ENCODE measurements at regions not wholly inside any gene's neighbourhood (a gene's known extent, or its start where the extent isn't known, plus 50 kb on each side); places are given as distances from the start of the nearest gene placed in this dataset.

DNA sequence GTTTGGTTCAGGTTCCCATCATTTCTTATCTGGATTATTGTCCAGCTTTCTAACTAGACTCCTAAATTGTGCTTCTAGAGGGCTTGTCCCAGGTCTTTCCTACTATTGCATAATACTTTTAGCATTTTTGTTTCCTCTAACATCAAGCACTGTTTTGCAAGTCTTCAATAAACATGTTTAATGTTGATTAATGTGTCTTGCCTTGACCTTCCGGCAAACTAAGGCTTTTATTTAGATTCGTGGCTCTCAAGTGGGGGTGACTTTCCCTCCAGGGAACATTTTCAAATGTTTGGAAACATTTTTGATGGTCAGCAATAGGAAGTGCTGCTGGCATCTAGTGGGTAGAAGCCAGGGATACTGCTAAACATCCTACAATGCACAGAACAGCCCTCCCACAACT is 90.7 kb downstream of the RPE65 start:
- H3K9ac ChIP-seq (ENCODE audit: low read depth, low read length) = no peak overlapping the region
- no peak overlapping the region for H3K4me3 ChIP-seq (ENCODE audit: low read depth, low read length)
- no peaks in the 10 kb centered on the region for H3K27me3 ChIP-seq (ENCODE audit: control insufficient read depth, insufficient read depth, low read length)
- H3K36me3 ChIP-seq (ENCODE audit: control insufficient read depth, insufficient read depth, low read length) = no peaks in the 10 kb centered on the region
- no peaks in the 10 kb centered on the region for H3K9me3 ChIP-seq (ENCODE audit: control insufficient read depth, insufficient read depth, low read length)
- H3K4me1 ChIP-seq (ENCODE audit: control insufficient read depth, insufficient read depth, low read length) = no peaks in the 10 kb centered on the region

DNA sequence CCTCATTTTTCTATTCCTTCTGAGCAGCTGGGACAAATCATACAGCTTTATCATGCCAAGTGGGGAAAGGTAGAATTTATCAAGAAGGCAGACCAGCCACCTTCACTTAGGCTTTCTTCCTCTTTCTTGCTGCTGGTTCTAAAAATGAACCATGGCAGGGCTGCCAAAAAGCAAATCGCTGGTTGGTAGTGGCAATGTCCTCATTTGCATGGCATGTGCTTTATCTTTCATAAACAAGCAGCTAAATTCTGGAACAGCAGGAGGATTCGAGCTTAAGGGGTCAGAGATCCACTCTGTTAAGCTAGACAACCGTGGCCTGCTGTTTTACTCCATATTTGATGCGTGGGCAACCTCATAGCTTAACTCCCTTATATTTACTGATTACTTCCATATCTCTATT is 91.3 kb downstream of the RPE65 start:
- Histone ChIP-seq H3K4me1 (ENCODE audit: control insufficient read depth, insufficient read depth, low read length) (no peaks in the 10 kb centered on the region), H3K4me3 (ENCODE audit: low read depth, low read length) (no peak overlapping the region), H3K9ac (ENCODE audit: low read depth, low read length) (no peak overlapping the region), H3K27me3 (ENCODE audit: control insufficient read depth, insufficient read depth, low read length) (no peaks in the 10 kb centered on the region), H3K36me3 (ENCODE audit: control insufficient read depth, insufficient read depth, low read length) (no peaks in the 10 kb centered on the region), H3K9me3 (ENCODE audit: control insufficient read depth, insufficient read depth, low read length) (no peaks in the 10 kb centered on the region)

DNA sequence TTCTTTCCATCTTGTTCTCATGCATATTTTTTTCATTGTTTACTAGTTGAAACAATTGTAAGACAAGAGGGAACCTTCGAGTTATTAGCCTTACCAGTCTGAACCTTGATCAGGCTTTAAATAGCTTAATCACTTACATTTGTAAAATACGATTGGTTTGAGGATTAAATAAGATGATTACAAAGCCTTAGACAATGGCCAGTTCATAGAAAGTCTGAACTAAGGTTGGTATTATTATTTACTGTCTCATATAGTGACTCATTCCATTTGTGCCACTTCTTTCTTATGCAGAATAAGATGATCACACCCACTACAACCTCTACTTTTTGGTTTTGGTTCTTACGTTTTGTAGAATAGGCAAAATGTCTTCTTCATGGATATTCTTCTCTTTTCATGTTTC is 94.1 kb downstream of the RPE65 start:
- H3K4me1 ChIP-seq (ENCODE audit: control insufficient read depth, insufficient read depth, low read length) = no peaks in the 10 kb centered on the region
- no peaks in the 10 kb centered on the region for H3K27me3 ChIP-seq (ENCODE audit: control insufficient read depth, insufficient read depth, low read length)
- no peaks in the 10 kb centered on the region for H3K36me3 ChIP-seq (ENCODE audit: control insufficient read depth, insufficient read depth, low read length)
- H3K9me3 ChIP-seq (ENCODE audit: control insufficient read depth, insufficient read depth, low read length) = no peaks in the 10 kb centered on the region
- no peak overlapping the region for H3K9ac ChIP-seq (ENCODE audit: low read depth, low read length)
- no peak overlapping the region for H3K4me3 ChIP-seq (ENCODE audit: low read depth, low read length)

DNA sequence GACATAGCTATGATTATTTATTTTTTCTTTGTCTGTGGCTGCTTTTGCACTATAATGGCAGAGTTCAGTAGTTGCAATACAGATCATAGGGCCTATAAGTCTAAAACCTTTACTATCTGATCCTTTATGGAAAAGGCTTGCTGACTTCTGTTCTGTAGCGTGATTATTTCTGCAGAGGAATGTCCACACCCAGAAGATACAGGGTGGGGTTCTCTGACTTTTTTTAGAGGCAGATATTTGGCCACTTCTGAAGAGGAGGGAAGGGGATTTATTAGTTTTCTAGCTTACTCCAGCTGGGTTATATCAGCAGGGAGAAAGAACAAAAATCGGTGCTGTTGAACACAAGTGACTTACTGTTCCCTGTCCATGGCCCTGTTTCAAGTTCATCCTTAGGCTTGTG is 97.6 kb downstream of the RPE65 start:
- H3K27me3 ChIP-seq (ENCODE audit: control insufficient read depth, insufficient read depth, low read length) = no peaks in the 10 kb centered on the region
- no peaks in the 10 kb centered on the region for H3K36me3 ChIP-seq (ENCODE audit: control insufficient read depth, insufficient read depth, low read length)
- H3K4me3 ChIP-seq (ENCODE audit: low read depth, low read length) = no peak overlapping the region

DNA sequence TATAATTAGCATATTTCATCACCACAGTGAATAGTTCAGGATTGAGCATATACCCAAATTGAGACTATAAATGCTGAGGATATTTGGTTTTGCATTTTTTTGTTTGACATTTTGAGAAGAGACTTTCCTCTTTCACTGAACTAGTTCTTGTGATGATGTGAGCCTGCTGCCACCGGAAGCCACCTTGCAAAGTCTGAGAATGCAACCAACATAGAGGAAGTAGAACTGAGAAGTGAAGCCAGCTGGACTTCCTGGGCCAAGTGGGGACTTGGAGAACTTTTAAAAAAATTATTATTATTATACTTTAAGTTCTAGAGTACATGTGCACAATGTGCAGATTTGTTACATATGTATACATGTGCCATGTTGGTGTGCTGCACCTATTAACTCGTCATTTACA is 102.3 kb downstream of the RPE65 start:
- Histone ChIP-seq H3K36me3 (ENCODE audit: control insufficient read depth, insufficient read depth, low read length) (no peaks in the 10 kb centered on the region), H3K9me3 (ENCODE audit: control insufficient read depth, insufficient read depth, low read length) (no peaks in the 10 kb centered on the region), H3K9ac (ENCODE audit: low read depth, low read length) (no peak overlapping the region), H3K27me3 (ENCODE audit: control insufficient read depth, insufficient read depth, low read length) (no peaks in the 10 kb centered on the region), H3K4me3 (ENCODE audit: low read depth, low read length) (no peak overlapping the region), H3K4me1 (ENCODE audit: control insufficient read depth, insufficient read depth, low read length) (no peaks in the 10 kb centered on the region)

More for the DNA sequence above, 97.6 kb downstream of the RPE65 start:
- Histone ChIP-seq H3K9ac (ENCODE audit: low read depth, low read length) (no peak overlapping the region), H3K9me3 (ENCODE audit: control insufficient read depth, insufficient read depth, low read length) (no peaks in the 10 kb centered on the region), H3K4me1 (ENCODE audit: control insufficient read depth, insufficient read depth, low read length) (no peaks in the 10 kb centered on the region)

DNA sequence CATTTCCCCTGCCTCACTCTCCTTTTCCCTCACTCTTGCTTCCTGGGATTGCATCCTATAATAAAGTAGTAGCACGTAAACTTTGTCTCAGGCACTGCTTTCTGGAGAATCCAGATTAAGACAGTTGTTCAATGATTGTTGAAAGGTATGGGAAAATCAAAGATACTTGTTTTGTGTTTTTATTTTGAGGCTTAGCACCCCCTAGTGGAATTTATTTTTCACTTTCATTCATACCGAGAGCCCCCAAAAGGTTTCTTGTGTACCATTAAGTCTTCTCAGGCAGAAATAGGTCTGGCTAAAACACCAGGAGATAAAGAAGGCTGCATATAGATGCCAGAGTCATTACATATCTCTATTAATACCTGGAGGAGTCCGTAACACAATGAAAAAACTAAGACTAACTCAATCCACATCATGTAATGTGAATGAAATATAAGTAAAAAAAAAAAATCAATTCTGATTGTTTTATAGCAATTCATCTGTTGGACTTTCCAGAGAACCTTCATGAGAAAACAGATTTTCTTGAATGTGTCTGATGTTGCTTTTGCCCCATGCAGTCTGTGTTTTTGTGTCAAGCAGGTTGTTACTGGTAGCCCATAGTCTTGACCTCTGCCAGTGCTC is 103.5 kb downstream of the RPE65 start:
- H3K4me3 ChIP-seq (ENCODE audit: low read depth, low read length) = no peak overlapping the region
- no peaks in the 10 kb centered on the region for H3K36me3 ChIP-seq (ENCODE audit: control insufficient read depth, insufficient read depth, low read length)
- no peak overlapping the region for H3K9ac ChIP-seq (ENCODE audit: low read depth, low read length)
- no peaks in the 10 kb centered on the region for H3K27me3 ChIP-seq (ENCODE audit: control insufficient read depth, insufficient read depth, low read length)
- H3K4me1 ChIP-seq (ENCODE audit: control insufficient read depth, insufficient read depth, low read length) = no peaks in the 10 kb centered on the region
- no peaks in the 10 kb centered on the region for H3K9me3 ChIP-seq (ENCODE audit: control insufficient read depth, insufficient read depth, low read length)

DNA sequence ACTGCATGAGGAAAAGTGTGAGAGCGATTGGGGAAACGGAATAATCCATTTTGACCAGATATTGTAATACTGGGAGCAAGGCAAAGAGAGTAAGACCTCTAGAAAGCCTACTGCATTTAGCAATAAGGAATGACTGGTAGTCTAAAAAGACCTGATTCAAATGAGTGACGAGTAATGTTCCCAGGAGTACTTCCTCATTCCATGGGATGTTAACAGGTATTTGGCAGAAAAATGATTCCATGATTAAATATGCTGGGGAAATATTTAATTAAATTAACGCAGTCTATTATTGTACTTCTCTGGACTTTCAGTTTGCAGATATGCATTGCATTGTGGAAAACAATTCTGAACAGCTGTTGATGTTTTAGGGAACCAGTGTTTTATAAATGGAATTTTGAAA is 105.5 kb downstream of the RPE65 start:
- Histone ChIP-seq H3K4me3 (ENCODE audit: low read depth, low read length) (no peak overlapping the region), H3K4me1 (ENCODE audit: control insufficient read depth, insufficient read depth, low read length) (no peaks in the 10 kb centered on the region), H3K9me3 (ENCODE audit: control insufficient read depth, insufficient read depth, low read length) (no peaks in the 10 kb centered on the region), H3K9ac (ENCODE audit: low read depth, low read length) (no peak overlapping the region), H3K36me3 (ENCODE audit: control insufficient read depth, insufficient read depth, low read length) (no peaks in the 10 kb centered on the region), H3K27me3 (ENCODE audit: control insufficient read depth, insufficient read depth, low read length) (no peaks in the 10 kb centered on the region)

DNA sequence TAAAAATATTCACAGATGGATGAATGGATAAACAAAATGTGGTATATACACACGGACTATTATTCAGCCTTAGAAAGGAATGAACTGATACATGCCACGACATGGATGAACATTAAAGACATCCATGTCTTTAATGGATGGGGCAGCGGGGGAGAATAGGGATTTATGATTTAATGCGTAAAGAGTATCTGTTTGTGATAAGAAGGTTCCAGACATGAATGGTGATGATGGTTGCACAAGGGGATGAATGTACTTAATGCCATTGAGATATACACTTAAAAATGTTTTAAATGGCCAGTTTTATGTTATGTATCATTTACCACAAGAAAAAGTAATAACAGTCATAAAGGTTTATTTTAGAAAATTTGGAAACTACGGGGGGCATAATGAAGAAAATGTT is 108.6 kb upstream of the WLS start:
- Histone ChIP-seq H3K4me3 (ENCODE audit: low read depth, low read length) (no peak overlapping the region), H3K9ac (ENCODE audit: low read depth, low read length) (no peak overlapping the region), H3K36me3 (ENCODE audit: control insufficient read depth, insufficient read depth, low read length) (no peaks in the 10 kb centered on the region), H3K4me1 (ENCODE audit: control insufficient read depth, insufficient read depth, low read length) (no peaks in the 10 kb centered on the region), H3K27me3 (ENCODE audit: control insufficient read depth, insufficient read depth, low read length) (no peaks in the 10 kb centered on the region), H3K9me3 (ENCODE audit: control insufficient read depth, insufficient read depth, low read length) (no peaks in the 10 kb centered on the region)

DNA sequence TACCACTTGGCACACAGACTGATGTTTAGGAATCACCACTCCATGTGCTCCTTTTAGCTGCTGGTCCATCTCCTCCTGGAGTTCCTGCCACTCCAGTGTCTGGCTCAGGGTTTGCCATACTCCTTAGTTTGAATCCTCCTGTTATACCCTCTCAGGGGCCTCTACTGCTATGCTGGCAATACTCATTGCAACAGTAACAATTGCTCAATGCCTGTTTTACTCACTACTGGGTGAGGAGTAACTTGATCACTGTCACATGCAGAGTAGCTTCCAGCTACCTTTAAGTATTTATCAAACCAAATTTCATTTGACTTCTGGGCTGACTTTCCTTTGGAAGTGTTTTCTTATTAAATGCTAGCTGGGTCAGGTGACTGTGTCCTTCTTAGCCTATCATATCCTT is 107.2 kb upstream of the WLS start:
- H3K4me1 ChIP-seq (ENCODE audit: control insufficient read depth, insufficient read depth, low read length) = no peaks in the 10 kb centered on the region
- no peak overlapping the region for H3K4me3 ChIP-seq (ENCODE audit: low read depth, low read length)
- H3K9ac ChIP-seq (ENCODE audit: low read depth, low read length) = no peak overlapping the region
- H3K9me3 ChIP-seq (ENCODE audit: control insufficient read depth, insufficient read depth, low read length) = no peaks in the 10 kb centered on the region
- H3K27me3 ChIP-seq (ENCODE audit: control insufficient read depth, insufficient read depth, low read length) = no peaks in the 10 kb centered on the region
- no peaks in the 10 kb centered on the region for H3K36me3 ChIP-seq (ENCODE audit: control insufficient read depth, insufficient read depth, low read length)

DNA sequence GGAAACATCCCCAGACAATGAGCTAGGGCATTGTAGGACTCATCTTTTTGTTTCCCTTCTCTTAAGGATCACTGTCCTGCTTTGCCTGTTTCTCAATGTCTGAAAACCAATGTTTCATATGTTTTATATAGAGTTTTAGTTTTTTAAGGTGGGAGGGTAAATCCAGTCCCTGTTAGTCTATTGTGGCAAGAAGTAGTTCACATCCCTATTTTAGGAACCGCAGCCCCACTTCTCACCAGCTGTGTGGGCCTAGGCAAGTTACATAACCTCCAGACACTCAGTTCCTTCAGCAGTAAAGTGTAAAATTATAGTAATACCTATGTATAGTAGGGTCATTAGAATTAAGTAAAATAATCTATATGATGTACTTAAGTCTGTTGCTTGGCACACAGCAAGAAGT is 105.8 kb upstream of the WLS start:
- no peak overlapping the region for H3K4me3 ChIP-seq (ENCODE audit: low read depth, low read length)
- H3K9me3 ChIP-seq (ENCODE audit: control insufficient read depth, insufficient read depth, low read length) = no peaks in the 10 kb centered on the region
- no peaks in the 10 kb centered on the region for H3K36me3 ChIP-seq (ENCODE audit: control insufficient read depth, insufficient read depth, low read length)
- no peaks in the 10 kb centered on the region for H3K4me1 ChIP-seq (ENCODE audit: control insufficient read depth, insufficient read depth, low read length)
- H3K9ac ChIP-seq (ENCODE audit: low read depth, low read length) = no peak overlapping the region
- H3K27me3 ChIP-seq (ENCODE audit: control insufficient read depth, insufficient read depth, low read length) = no peaks in the 10 kb centered on the region

DNA sequence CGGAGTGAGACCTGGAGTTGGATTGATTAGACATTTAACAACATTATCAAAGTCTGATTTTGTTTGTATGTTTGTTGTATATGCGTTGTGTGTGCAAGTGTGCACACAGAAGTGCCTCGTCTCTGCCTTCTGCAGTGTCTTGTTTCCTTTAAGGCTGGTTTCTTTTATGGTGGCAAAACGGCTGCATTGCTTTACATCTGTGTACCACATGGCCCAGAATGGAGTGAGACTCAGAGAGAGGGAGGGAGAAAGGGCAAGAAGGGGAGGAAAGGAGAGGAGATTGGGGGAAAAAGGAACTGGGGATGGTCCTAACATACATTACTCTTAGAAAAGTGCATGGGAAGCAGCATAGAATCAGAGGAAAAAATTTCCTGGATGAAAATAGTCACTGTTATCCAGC is 99.7 kb upstream of the WLS start:
- Histone ChIP-seq H3K4me3 (ENCODE audit: low read depth, low read length) (no peak overlapping the region), H3K4me1 (ENCODE audit: control insufficient read depth, insufficient read depth, low read length) (no peaks in the 10 kb centered on the region), H3K9me3 (ENCODE audit: control insufficient read depth, insufficient read depth, low read length) (no peaks in the 10 kb centered on the region), H3K27me3 (ENCODE audit: control insufficient read depth, insufficient read depth, low read length) (peaks cover 2% of the 10 kb centered on the region), H3K9ac (ENCODE audit: low read depth, low read length) (no peak overlapping the region), H3K36me3 (ENCODE audit: control insufficient read depth, insufficient read depth, low read length) (no peaks in the 10 kb centered on the region)

DNA sequence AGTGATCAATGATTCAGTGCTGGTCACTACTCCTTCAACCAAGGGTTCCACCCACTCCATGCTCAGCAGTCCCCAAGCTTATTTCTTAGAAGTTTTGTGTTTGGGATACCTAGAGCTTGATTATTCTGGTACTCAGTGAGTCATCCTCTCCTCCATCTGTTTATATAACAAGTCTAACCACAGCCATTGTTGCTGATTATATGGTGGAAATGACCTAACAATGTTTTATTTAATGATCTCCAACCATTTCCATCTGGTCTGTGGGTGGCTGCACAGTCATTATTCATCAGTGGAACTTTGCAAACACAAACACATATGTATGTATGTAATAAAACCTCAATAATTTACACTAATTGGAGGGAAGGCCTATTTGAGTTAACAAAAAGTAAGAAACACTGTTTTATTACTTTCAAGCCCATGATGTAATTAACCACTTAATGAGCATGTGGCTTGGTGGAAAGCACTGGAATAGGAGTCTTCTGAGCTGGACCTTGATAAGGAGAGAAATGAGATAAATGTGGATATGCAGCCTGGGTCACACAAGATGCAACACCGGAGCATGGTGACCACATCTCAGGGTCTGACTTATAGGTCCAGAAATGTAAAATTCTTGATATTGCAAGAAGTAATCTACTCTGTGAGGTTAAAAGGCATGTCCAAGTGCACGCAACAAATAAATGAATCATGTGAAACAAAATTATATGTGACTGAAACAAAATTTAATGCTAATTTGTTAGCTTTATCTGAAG is 99.0 kb upstream of the WLS start:
- H3K36me3 ChIP-seq (ENCODE audit: control insufficient read depth, insufficient read depth, low read length) = no peaks in the 10 kb centered on the region
- no peaks in the 10 kb centered on the region for H3K4me1 ChIP-seq (ENCODE audit: control insufficient read depth, insufficient read depth, low read length)
- H3K9ac ChIP-seq (ENCODE audit: low read depth, low read length) = no peak overlapping the region
- H3K27me3 ChIP-seq (ENCODE audit: control insufficient read depth, insufficient read depth, low read length) = peaks cover 2% of the 10 kb centered on the region
- H3K9me3 ChIP-seq (ENCODE audit: control insufficient read depth, insufficient read depth, low read length) = no peaks in the 10 kb centered on the region
- no peak overlapping the region for H3K4me3 ChIP-seq (ENCODE audit: low read depth, low read length)
